Endothelial cell of umbilical vein (primary cell): ENCODE measurements at regions not wholly inside any gene's neighbourhood (a gene's known extent, or its start where the extent isn't known, plus 50 kb on each side); places are given as distances from the start of the nearest gene placed in this dataset.

Experiments used
- BruUV-seq: library from RNA; stranded (reverse); fragments of 400-500 nt; replicated peaks from 2 replicates; lab custom pipeline; 2021; lab: Mats Ljungman, UMichigan
- CTCF ChIA-PET: fragments of 300-600, 350-600 bp; sonication (Branson Sonifier 250); formaldehyde crosslinking; loops from one replicate; lab custom pipeline; 2021; ENCODE audit warnings: antibody characterized with exemption, inconsistent platforms; lab: Charles Lee
- POLR2A ChIA-PET: fragments of 300-600, 350-600 bp; sonication (Branson Sonifier 250); formaldehyde crosslinking; loops from one replicate; lab custom pipeline; 2021; ENCODE audit warnings: antibody characterized with exemption, inconsistent platforms; lab: Charles Lee
- DNase-seq: peaks from one replicate; pipeline ENCODE4 v3.0.0-alpha.2; 2011; ENCODE audit warnings: low read depth, low spot score
- FAIRE-seq: peaks from 2 replicates; lab custom pipeline; 2011; peaks lifted over from hg19 to GRCh38; lab: Jason Lieb, UNC
- H2AFZ ChIP-seq: 2 replicates; pipeline ENCODE4 v1.6.0; 2012; ENCODE audit warnings: low read depth, low read length, control low read depth, inconsistent platforms
- H3K27ac ChIP-seq: 2 replicates; pipeline ENCODE4 v1.5.1; 2011; ENCODE audit warnings: low read depth, mild to moderate bottlenecking, control low read depth, low read length, moderate library complexity; ENCODE audit not compliant: insufficient read depth
- H3K27me3 ChIP-seq, 2 experiments: 2 replicates each; pipeline versions ENCODE4 v1.6.0 to v1.6.1; 2011; ENCODE audit warnings: low read length in 2 of 2, mixed read lengths in 1 of 2; ENCODE audit not compliant: control insufficient read depth in 2 of 2, insufficient read depth in 2 of 2
- H3K36me3 ChIP-seq, 2 experiments: 2 replicates in 1 of 2; 3 replicates in 1 of 2; pipeline ENCODE4 v1.5.1; 2011; ENCODE audit warnings: low read length in 2 of 2, mild to moderate bottlenecking in 1 of 2, moderate library complexity in 1 of 2; ENCODE audit not compliant: control insufficient read depth in 2 of 2, insufficient read depth in 2 of 2; ENCODE audit errors: extremely low read depth in 1 of 2
- H3K4me1 ChIP-seq: 3 replicates; pipeline ENCODE4 v1.5.1; 2011; ENCODE audit warnings: mild to moderate bottlenecking, low read length; ENCODE audit not compliant: control insufficient read depth, insufficient read depth; ENCODE audit errors: extremely low read depth
- H3K4me2 ChIP-seq: 2 replicates; pipeline ENCODE4 v1.6.1; 2011; ENCODE audit warnings: low read length, control low read depth, mixed read lengths; ENCODE audit not compliant: insufficient read depth
- H3K4me3 ChIP-seq, 3 experiments: fragments of 200-600 bp in 1 of 3; sonication (generic), shearing (Covaris generic) in 1 of 3; replicated peaks in 1 of 3; 2 replicates each; pipeline ENCODE4 v1.5.1; 2011 to 2016; ENCODE audit warnings: control low read depth in 3 of 3, low read length in 3 of 3, mild to moderate bottlenecking in 2 of 3, inconsistent platforms in 1 of 3, low read depth in 1 of 3, moderate library complexity in 1 of 3; ENCODE audit not compliant: insufficient read depth in 1 of 3
- H3K79me2 ChIP-seq: 2 replicates; pipeline ENCODE4 v1.6.0; 2012; ENCODE audit warnings: low read length, inconsistent platforms; ENCODE audit not compliant: control insufficient read depth, insufficient read depth
- H3K9ac ChIP-seq: replicated peaks from 2 replicates; pipeline ENCODE3; 2011; ENCODE audit warnings: low read length, control low read depth; ENCODE audit not compliant: insufficient read depth; ENCODE audit errors: extremely low read depth
- H3K9me1 ChIP-seq: replicated peaks from 3 replicates; pipeline ENCODE4 v1.6.0; 2011; ENCODE audit warnings: mild to moderate bottlenecking, low read length; ENCODE audit not compliant: control insufficient read depth, insufficient read depth; ENCODE audit errors: extremely low read depth
- H3K9me3 ChIP-seq: replicated peaks from 2 replicates; pipeline ENCODE4 v1.5.1; 2012; ENCODE audit warnings: low read length, inconsistent platforms; ENCODE audit not compliant: control insufficient read depth, insufficient read depth
- H4K20me1 ChIP-seq: replicated peaks from 2 replicates; pipeline ENCODE3; 2011; ENCODE audit warnings: mild to moderate bottlenecking, low read length; ENCODE audit not compliant: control insufficient read depth, insufficient read depth; ENCODE audit errors: extremely low read depth
- CTCF ChIP-seq, 2 donors: IDR thresholded peaks; 1 replicate in 1 of 2; 2 replicates in 1 of 2; pipeline ENCODE4 v1.5.1; 2011; ENCODE audit warnings: low read length in 2 of 2, mild to moderate bottlenecking in 2 of 2, moderate library complexity in 2 of 2, control low read depth in 1 of 2, inconsistent platforms in 1 of 2, low read depth in 1 of 2; ENCODE audit not compliant: insufficient read depth in 1 of 2; ENCODE audit errors: extremely low read depth in 1 of 2
- EZH2 ChIP-seq: IDR thresholded peaks from 2 replicates; pipeline ENCODE4 v1.6.1; 2012; ENCODE audit warnings: borderline replicate concordance, low read depth, mild to moderate bottlenecking, moderate library complexity, low read length, inconsistent platforms; ENCODE audit not compliant: severe bottlenecking
- FOS ChIP-seq: IDR thresholded peaks from 2 replicates; pipeline ENCODE4 v1.6.1; 2011; ENCODE audit warnings: mild to moderate bottlenecking, low read length, moderate library complexity, borderline replicate concordance; ENCODE audit not compliant: insufficient read depth
- GATA2 ChIP-seq: IDR thresholded peaks from 2 replicates; pipeline ENCODE4 v1.7.0; 2011; ENCODE audit warnings: low read depth, mild to moderate bottlenecking, moderate library complexity, mixed read lengths, low read length; ENCODE audit not compliant: insufficient read length, insufficient read depth
- JUN ChIP-seq: IDR thresholded peaks from 2 replicates; pipeline ENCODE4 v1.6.1; 2011; ENCODE audit warnings: borderline replicate concordance, low read depth; ENCODE audit not compliant: insufficient read length, insufficient read depth
- MYC ChIP-seq: IDR thresholded peaks from one replicate; pipeline ENCODE4 v1.6.1; 2011; ENCODE audit warnings: mild to moderate bottlenecking, low read depth, low read length
- POLR2A ChIP-seq: IDR thresholded peaks from 2 replicates; pipeline ENCODE4 v1.6.1; 2012; ENCODE audit warnings: low read depth, mild to moderate bottlenecking, control low read depth, low read length
- POLR2AphosphoS5 ChIP-seq: IDR thresholded peaks from 2 replicates; pipeline ENCODE4 v1.6.1; 2012; ENCODE audit warnings: low read depth, mild to moderate bottlenecking, control low read depth, low read length, moderate library complexity; ENCODE audit not compliant: insufficient read depth
- dilution Hi-C: fragments of 300-500 bp; cut with MboI; formaldehyde crosslinking; loops from one replicate; pipeline ENCODE4 v1.15.0; 2019; ENCODE audit warnings: low sequenced_read_pairs; ENCODE audit not compliant: extremely low pct_ligation_motif_present
- intact Hi-C: fragments of 100-400 bp; cut with micrococcal nuclease; formaldehyde crosslinking; loops from one replicate; pipeline ENCODE4 v1.10.0; 2022
- TF ChIP-seq, protein P1 (sequence below): IDR thresholded peaks from 2 replicates; pipeline ENCODE4 v1.6.1; 2011; ENCODE audit not compliant: insufficient read depth, insufficient read length

DNA sequence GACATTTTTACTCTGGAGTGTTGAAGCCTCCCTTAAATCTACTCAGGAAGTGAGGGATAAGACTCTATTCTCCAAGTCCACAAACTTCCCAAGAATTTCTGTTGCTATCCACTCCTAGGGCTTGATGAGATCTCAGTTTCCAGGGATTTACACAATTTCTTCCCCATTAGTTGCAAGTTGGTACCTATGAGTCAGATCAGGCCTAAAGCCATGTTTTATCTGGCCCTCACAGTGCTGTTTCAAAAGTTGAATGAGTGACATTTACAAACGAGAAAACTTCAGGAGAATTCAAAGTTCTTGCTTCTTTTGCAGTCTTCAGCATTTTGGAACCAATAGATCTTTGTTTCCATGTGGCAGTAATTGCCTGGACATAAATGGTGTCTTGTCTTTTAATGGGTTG, 156.4 kb upstream of the SYT10 start:
- no peaks in the 10 kb centered on the region for H3K36me3 ChIP-seq
- no TSS peak for BruUV-seq
- no peaks in the 10 kb centered on the region for H3K27me3 ChIP-seq
- TF ChIP-seq FOS, result no peak
- TF ChIP-seq JUN, result no peak
- TF ChIP-seq POLR2AphosphoS5, result no peak
- TF ChIP-seq POLR2A, result no peak
- TF ChIP-seq GATA2, result no peak
- TF ChIP-seq EZH2, result no peak
- TF ChIP-seq MYC, result no peak
- TF ChIP-seq, protein P1, sequence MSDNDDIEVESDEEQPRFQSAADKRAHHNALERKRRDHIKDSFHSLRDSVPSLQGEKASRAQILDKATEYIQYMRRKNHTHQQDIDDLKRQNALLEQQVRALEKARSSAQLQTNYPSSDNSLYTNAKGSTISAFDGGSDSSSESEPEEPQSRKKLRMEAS, result no peak
- no peak for TF ChIP-seq CTCF (IDR thresholded peaks at IDR 0.05; ENCODE audit: extremely low read depth in 1 of 2, insufficient read depth in 1 of 2, low read depth in 1 of 2, low read length in 2 of 2)
- ChIA-PET CTCF (no interaction called here), POLR2A (no interaction called here)
- dilution Hi-C loops, result no loop called here
- H3K4me3 ChIP-seq, result no peak overlapping the region
- H3K9me1 ChIP-seq, result no peaks in the 10 kb centered on the region
- H3K9ac ChIP-seq, result no peak overlapping the region
- H3K4me1 ChIP-seq, result no peaks in the 10 kb centered on the region
- intact Hi-C loops, result no loop called here
- H3K27ac ChIP-seq, result no peak overlapping the region
- no peaks in the 10 kb centered on the region for H3K79me2 ChIP-seq
- no peak for FAIRE-seq
- H3K4me2 ChIP-seq, result no peak overlapping the region
- no peaks in the 10 kb centered on the region for H3K9me3 ChIP-seq
- H4K20me1 ChIP-seq, result no peaks in the 10 kb centered on the region
- no peak overlapping the region for H2AFZ ChIP-seq
- DNase-seq, result no peak
